ENCODE measurements at regions not wholly inside any gene's neighbourhood (a gene's known extent, or its start where the extent isn't known, plus 50 kb on each side); places are given as distances from the start of the nearest gene placed in this dataset.

DNA sequence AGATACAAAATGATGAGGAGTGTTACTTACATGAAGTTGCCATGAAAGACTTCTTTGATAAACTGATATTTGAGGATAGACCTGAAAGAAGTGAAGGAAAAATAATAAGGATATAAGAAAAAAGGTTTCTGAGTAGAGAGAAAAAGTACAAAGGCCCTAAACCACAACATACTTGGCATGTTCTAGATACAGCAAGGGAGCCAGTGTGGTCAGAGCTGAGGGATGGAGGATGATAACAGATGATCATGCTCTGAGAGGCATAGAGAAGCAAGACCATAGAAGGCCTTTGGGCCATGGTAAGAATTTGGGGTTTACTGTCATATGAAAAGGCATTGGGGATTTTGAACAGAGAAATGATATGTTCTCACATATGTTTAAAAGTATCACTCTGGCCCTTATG is 424.1 kb upstream of the CHST9 start:
- Histone ChIP-seq H3K9me3 (replicated peaks; ENCODE audit: control insufficient read depth, insufficient read depth, low read length) (no peaks in the 10 kb centered on the region), H3K4me3 (no peak overlapping the region), H3K9ac (ENCODE audit: control insufficient read depth, insufficient read depth, low read length) (no peak overlapping the region), H3K27me3 (replicated peaks in 1 of 2; ENCODE audit: control insufficient read depth in 2 of 2, insufficient read depth in 2 of 2, low read length in 1 of 2) (no peaks in the 10 kb centered on the region), H2AFZ (ENCODE audit: control insufficient read depth, low read depth, low read length) (no peak overlapping the region), H3K36me3 (ENCODE audit: control insufficient read depth in 2 of 2, insufficient read depth in 2 of 2, low read length in 1 of 2) (no peaks in the 10 kb centered on the region), H3K4me1 (ENCODE audit: control insufficient read depth, insufficient read depth, low read length) (no peaks in the 10 kb centered on the region), H3K79me2 (ENCODE audit: control insufficient read depth, insufficient read depth, low read length) (no peaks in the 10 kb centered on the region), H3K4me2 (ENCODE audit: control insufficient read depth, insufficient read depth) (no peak overlapping the region), H4K20me1 (ENCODE audit: control insufficient read depth, insufficient read depth) (no peaks in the 10 kb centered on the region), H3K27ac (ENCODE audit: control insufficient read depth, insufficient read depth) (no peak overlapping the region)
- POLR2A ChIA-PET = no interaction called here
- DNase-seq (ENCODE audit: low read depth, low spot score) = no peak
- no TSS peak for BruUV-seq (replicated peaks)
- SMC1A ChIA-PET (ENCODE audit: uncharacterized antibody, unreplicated experiment) = no interaction called here
- TF ChIP-seq MTA3 (IDR thresholded peaks at IDR 0.05; ENCODE audit: borderline replicate concordance, low read length) = no peak
- no peak for TF ChIP-seq HDAC6 (IDR thresholded peaks at IDR 0.05; ENCODE audit: unreplicated experiment)
- TF ChIP-seq, protein P1, sequence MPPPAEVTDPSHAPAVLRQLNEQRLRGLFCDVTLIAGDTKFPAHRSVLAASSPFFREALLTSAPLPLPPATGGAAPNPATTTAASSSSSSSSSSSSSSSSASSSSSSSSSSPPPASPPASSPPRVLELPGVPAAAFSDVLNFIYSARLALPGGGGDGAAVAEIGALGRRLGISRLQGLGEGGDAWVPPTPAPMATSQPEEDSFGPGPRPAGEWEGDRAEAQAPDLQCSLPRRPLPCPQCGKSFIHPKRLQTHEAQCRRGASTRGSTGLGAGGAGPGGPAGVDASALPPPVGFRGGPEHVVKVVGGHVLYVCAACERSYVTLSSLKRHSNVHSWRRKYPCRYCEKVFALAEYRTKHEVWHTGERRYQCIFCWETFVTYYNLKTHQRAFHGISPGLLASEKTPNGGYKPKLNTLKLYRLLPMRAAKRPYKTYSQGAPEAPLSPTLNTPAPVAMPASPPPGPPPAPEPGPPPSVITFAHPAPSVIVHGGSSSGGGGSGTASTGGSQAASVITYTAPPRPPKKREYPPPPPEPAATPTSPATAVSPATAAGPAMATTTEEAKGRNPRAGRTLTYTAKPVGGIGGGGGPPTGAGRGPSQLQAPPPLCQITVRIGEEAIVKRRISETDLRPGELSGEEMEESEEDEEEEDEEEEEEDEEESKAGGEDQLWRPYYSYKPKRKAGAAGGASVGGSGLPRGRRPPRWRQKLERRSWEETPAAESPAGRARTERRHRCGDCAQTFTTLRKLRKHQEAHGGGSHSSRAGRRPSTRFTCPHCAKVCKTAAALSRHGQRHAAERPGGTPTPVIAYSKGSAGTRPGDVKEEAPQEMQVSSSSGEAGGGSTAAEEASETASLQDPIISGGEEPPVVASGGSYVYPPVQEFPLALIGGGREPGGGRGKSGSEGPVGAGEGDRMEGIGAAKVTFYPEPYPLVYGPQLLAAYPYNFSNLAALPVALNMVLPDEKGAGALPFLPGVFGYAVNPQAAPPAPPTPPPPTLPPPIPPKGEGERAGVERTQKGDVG (CRISPR knock-in tag; IDR thresholded peaks at IDR 0.05) = no peak
- TF ChIP-seq TBL1XR1 (IDR thresholded peaks at IDR 0.05; ENCODE audit: low read depth, low read length) = no peak
- no peak for TF ChIP-seq ZNF217 (IDR thresholded peaks at IDR 0.05)
- TF ChIP-seq IRF4 (IDR thresholded peaks at IDR 0.05; ENCODE audit: low read depth, low read length) = no peak
- no peak for TF ChIP-seq ESRRA (IDR thresholded peaks at IDR 0.05; ENCODE audit: low read length)
- TF ChIP-seq NR2C2 (IDR thresholded peaks at IDR 0.05; ENCODE audit: borderline replicate concordance, control insufficient read depth, insufficient read length, low read depth) = no peak
- no peak for TF ChIP-seq BRCA1 (IDR thresholded peaks at IDR 0.05; ENCODE audit: low read depth, low read length)
- TF ChIP-seq SPI1 (IDR thresholded peaks at IDR 0.05; ENCODE audit: borderline replicate concordance, insufficient read depth, low read depth, low read length) = no peak
- TF ChIP-seq NBN (IDR thresholded peaks at IDR 0.05) = no peak
- TF ChIP-seq MYC (IDR thresholded peaks at IDR 0.05; ENCODE audit: insufficient read depth, insufficient read length, insufficient replicate concordance, low read length, severe bottlenecking) = no peak
- TF ChIP-seq RAD21 (IDR thresholded peaks at IDR 0.05; ENCODE audit: insufficient read depth, low read depth, low read length) = no peak
- no peak for TF ChIP-seq CHD1 (IDR thresholded peaks at IDR 0.05; ENCODE audit: low read depth, low read length)
- in situ Hi-C loops (cut with MboI) = loop anchor here (10.0 kb wide), 3 partner anchors 244 to 804 kb away; no protein-coding TSS in a partner anchor
- CTCF ChIA-PET = interaction anchor here (0.6 to 3.2 kb wide), 11 partner anchors 9 to 897 kb away, joined by 3 to 12 read pairs (median 5); no protein-coding TSS in a partner anchor
- RAD21 ChIA-PET (ENCODE audit: unreplicated experiment) = no interaction called here
- intact Hi-C loops (cut with micrococcal nuclease; ENCODE audit: unreplicated experiment) = loop anchor here (5.0 kb wide), 1 partner anchor 797 kb away; no protein-coding TSS in a partner anchor
- no peak for ATAC-seq
- FAIRE-seq = no peak

All from GM12878 (cell line).